ENCODE measurements at regions not wholly inside any gene's neighbourhood (a gene's known extent, or its start where the extent isn't known, plus 50 kb on each side); places are given as distances from the start of the nearest gene placed in this dataset.
"Not testable (repeated sequence)": the region's sequence is repeated elsewhere in the genome, so short reads cannot be mapped to it uniquely, and the experiment has no call there.

- TF ChIP-seq POLR2A (IDR thresholded peaks at IDR 0.05; ENCODE audit: low read length); GATA1 (IDR thresholded peaks at IDR 0.05; ENCODE audit: low read depth, low read length): not testable (repeated sequence)
Measured at GRCh38 chr10:20531241-20531883, 365.7 kb downstream of the NEBL start.
